ENCODE measurements at regions not wholly inside any gene's neighbourhood (a gene's known extent, or its start where the extent isn't known, plus 50 kb on each side); places are given as distances from the start of the nearest gene placed in this dataset.

DNA sequence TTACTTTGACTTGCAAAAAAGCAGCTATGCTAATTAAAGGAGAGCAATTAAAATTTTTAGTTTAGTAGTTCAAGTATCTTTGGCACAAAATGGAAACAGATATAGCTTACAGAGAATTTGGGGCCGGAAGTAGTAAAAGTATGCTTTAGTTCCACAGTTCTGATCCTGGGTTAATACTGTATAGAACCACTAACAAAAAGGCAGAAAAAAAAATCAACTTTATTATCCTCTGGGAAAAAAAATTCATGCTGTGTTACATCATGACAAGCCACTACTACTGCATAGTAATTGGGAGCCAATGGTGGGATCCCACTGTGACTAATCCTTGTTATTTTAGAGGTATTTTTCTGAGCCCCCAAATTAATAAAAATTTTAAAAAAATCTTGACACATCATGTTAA is 246.8 kb upstream of the PRDM9 start:
- TF ChIP-seq, protein P1, sequence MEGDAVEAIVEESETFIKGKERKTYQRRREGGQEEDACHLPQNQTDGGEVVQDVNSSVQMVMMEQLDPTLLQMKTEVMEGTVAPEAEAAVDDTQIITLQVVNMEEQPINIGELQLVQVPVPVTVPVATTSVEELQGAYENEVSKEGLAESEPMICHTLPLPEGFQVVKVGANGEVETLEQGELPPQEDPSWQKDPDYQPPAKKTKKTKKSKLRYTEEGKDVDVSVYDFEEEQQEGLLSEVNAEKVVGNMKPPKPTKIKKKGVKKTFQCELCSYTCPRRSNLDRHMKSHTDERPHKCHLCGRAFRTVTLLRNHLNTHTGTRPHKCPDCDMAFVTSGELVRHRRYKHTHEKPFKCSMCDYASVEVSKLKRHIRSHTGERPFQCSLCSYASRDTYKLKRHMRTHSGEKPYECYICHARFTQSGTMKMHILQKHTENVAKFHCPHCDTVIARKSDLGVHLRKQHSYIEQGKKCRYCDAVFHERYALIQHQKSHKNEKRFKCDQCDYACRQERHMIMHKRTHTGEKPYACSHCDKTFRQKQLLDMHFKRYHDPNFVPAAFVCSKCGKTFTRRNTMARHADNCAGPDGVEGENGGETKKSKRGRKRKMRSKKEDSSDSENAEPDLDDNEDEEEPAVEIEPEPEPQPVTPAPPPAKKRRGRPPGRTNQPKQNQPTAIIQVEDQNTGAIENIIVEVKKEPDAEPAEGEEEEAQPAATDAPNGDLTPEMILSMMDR (conservative IDR thresholded peaks at IDR 0.05; ENCODE audit: low read length), result no peak
- no peak overlapping the region for H3K4me3 ChIP-seq (ENCODE audit: low read length)
- DNase-seq (ENCODE audit: low read depth), result no peak

DNA sequence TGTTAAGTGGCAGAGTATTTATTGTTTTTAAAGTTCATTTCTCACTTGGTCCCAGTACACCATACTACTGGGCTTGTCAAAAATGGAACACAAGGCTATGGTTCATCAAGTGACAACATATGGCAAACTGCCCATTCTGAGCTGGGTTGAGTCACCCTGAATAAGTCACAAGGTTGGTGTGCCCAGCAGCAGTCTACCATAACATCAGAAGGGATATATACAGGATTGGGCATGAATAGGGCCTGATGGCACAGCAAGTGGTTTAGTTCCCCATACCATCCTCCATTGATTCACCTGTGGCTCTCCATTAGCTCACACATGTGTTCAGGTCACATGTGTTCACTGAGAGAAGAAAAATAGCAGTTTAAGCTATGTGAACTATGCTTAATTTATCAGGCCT is 249.8 kb upstream of the PRDM9 start:
- no peak for DNase-seq (ENCODE audit: low read depth)
- TF ChIP-seq, protein P1 (conservative IDR thresholded peaks at IDR 0.05; ENCODE audit: low read length), result no peak
- no peak overlapping the region for H3K4me3 ChIP-seq (ENCODE audit: low read length)

DNA sequence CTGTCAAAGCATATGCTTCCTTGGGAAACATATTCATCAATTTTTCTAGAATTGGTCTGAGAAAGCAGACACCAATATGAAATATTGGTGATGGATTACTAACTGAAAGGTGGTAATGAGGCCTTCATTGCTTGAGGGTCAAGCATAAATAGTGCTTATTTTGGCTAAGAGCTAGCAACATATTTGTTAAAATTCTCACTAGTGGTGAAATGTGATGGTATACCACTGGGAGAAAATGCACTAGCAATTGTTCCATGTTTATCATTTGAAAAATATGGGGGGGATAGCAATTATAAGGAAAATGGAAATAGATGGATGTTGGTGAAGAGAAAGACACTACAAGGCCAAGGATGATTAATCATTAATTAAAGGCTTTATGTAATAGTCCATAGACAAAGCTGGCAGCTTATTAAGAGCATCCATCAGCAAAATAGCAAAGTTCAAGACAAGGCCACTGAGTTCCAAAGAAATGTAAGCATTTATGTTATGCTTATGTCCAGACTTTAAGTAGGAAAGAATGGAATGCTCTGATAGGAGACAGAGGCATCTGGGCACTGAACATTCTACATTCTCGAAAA is 253.7 kb upstream of the PRDM9 start:
- TF ChIP-seq, protein P1 (conservative IDR thresholded peaks at IDR 0.05; ENCODE audit: low read length), result no peak
- no peak for DNase-seq (ENCODE audit: low read depth)
- no peak overlapping the region for H3K4me3 ChIP-seq (ENCODE audit: low read length)

DNA sequence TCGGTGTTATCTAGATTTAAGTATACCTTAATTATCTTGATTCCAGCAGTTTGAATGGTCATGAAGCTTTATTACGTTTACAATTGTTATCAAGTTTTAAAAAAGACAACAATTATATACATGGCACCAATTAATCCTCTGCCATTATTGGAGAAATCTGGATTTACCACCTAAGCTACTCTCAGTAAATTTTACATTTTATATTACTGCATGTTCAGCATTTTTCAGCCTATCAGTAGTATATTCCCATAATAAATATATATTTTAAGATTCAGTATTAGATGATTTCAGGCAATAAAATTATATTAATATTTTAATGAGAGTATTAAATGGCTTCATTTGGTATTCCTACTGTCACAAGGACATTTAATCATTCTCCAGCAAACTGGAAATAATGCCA is 264.5 kb upstream of the PRDM9 start:
- no peak for DNase-seq (ENCODE audit: low read depth)
- TF ChIP-seq, protein P1 (conservative IDR thresholded peaks at IDR 0.05; ENCODE audit: low read length), result no peak
- no peak overlapping the region for H3K4me3 ChIP-seq (ENCODE audit: low read length)

DNA sequence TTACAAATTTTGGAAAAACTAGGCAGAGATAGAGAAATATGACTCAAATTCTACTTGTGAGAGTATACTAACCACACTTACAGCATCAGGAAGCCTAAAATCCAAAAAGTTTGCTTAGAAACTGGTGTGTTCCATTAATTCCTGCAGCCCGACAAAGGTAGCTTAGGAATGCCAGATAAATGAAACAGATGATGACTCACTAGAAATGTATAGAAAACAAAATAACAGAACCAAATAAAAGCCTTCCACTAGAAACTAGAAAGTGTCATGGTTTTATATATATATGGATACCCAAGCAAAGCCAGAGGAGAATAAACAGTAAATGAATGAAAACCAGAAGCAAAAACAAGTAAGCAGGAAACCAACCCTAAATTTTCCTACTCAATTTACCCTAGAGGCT is 272.2 kb upstream of the PRDM9 start:
- H3K4me3 ChIP-seq (ENCODE audit: low read length), result no peak overlapping the region
- DNase-seq (ENCODE audit: low read depth), result no peak
- TF ChIP-seq, protein P1 (conservative IDR thresholded peaks at IDR 0.05; ENCODE audit: low read length), result no peak

DNA sequence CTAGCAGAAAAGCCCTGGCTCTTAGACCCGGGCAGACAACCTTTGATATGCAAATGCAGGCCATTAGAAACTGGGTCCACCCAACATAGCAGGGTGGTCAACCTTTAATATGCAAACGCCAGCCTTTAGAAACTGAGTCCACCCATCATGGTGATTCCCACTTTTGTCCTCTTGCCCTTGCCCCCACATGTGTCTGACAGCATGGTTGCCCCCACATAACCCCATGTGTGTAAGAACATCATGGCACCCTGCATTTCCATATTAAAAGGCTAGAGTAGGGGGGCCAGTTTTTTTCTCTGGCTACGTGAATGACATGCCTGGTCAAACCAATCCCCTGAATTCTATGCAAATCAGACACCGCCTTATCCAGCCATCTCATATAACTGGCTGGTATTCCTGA is 273.2 kb upstream of the PRDM9 start:
- TF ChIP-seq, protein P1 (conservative IDR thresholded peaks at IDR 0.05; ENCODE audit: low read length), result no peak
- DNase-seq (ENCODE audit: low read depth), result no peak
- H3K4me3 ChIP-seq (ENCODE audit: low read length), result no peak overlapping the region

DNA sequence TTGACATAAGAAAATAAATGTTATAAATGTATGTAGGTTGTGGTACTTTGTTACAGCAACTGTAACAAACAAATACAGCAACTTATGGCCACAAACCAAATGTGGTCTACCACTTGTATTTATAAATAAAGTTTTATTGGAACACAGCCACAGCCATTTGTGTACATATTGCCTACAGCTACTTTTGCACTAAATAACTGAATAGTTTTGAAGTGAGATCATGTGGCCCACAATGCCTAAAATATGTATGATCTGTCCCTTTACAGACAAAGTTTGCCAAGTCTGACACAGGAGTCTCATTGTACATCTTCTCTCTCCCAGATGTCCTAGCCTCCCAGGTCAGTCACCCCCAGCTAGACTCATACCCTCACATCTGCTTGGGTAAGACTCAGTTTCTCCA is 283.6 kb upstream of the PRDM9 start:
- DNase-seq (ENCODE audit: low read depth), result no peak
- TF ChIP-seq, protein P1 (conservative IDR thresholded peaks at IDR 0.05; ENCODE audit: low read length), result no peak
- H3K4me3 ChIP-seq (ENCODE audit: low read length), result no peak overlapping the region

Measured in AG10803 (cell line).